NT2/D1 (cell line): ENCODE measurements at regions not wholly inside any gene's neighbourhood (a gene's known extent, or its start where the extent isn't known, plus 50 kb on each side); places are given as distances from the start of the nearest gene placed in this dataset.
"Not testable (repeated sequence)": the region's sequence is repeated elsewhere in the genome, so short reads cannot be mapped to it uniquely, and the experiment has no call there.

ENCODE experiments used
- DNase-seq: peaks from one replicate; pipeline ENCODE4 v3.0.0-alpha.2; 2011; ENCODE audit warnings: low read depth, low spot score
- H3K27me3 ChIP-seq: 2 replicates; pipeline ENCODE4 v1.6.0; 2011; ENCODE audit warnings: mild to moderate bottlenecking; ENCODE audit not compliant: insufficient read length, insufficient read depth
- H3K36me3 ChIP-seq: 2 replicates; pipeline ENCODE4 v1.6.1; 2011; ENCODE audit warnings: mild to moderate bottlenecking, low read length, mixed read lengths; ENCODE audit not compliant: insufficient read depth, insufficient read length
- H3K4me1 ChIP-seq: 2 replicates; pipeline ENCODE4 v1.5.1; 2011; ENCODE audit not compliant: insufficient read depth, insufficient read length
- H3K4me3 ChIP-seq: 2 replicates; pipeline ENCODE4 v1.5.1; 2011; ENCODE audit warnings: low read depth; ENCODE audit not compliant: insufficient read length
- H3K9ac ChIP-seq: 2 replicates; pipeline ENCODE4 v1.6.0; 2011; ENCODE audit warnings: low read depth; ENCODE audit not compliant: insufficient read length
- H3K9me3 ChIP-seq: 2 replicates; pipeline ENCODE4 v1.5.1; 2011; ENCODE audit warnings: mild to moderate bottlenecking, low read length; ENCODE audit not compliant: insufficient read depth
- SUZ12 ChIP-seq: IDR thresholded peaks from 2 replicates; pipeline ENCODE4 v1.6.1; 2011; ENCODE audit not compliant: insufficient read length, insufficient read depth; ENCODE audit errors: extremely low read depth
- YY1 ChIP-seq: IDR thresholded peaks from 2 replicates; pipeline ENCODE4 v1.6.1; 2011; ENCODE audit not compliant: insufficient read length, insufficient read depth
- ZNF274 ChIP-seq: IDR thresholded peaks from 2 replicates; pipeline ENCODE4 v1.6.1; 2011; ENCODE audit warnings: mild to moderate bottlenecking, low read depth, low read length

- Histone ChIP-seq H3K9me3 (no peaks in the 10 kb centered on the region; the same call in 1 of the 2 replicates), H3K4me1 (no peaks in the 10 kb centered on the region), H3K36me3 (no peaks in the 10 kb centered on the region), H3K27me3 (no peaks in the 10 kb centered on the region), H3K4me3 (no peak overlapping the region), H3K9ac (no peak overlapping the region)
- TF ChIP-seq SUZ12 (no peak), YY1 (no peak), ZNF274 (no peak)
- DNase-seq: no peak
Measured at GRCh38 chr2:71965530-71965929, 182.1 kb downstream of the CYP26B1 start.

GRCh38 chr2:71962911-71963694, 184.6 kb downstream of the CYP26B1 start:
- TF ChIP-seq ZNF274: no peak
- no peak for TF ChIP-seq YY1
- H3K27me3 ChIP-seq: no peaks in the 10 kb centered on the region
- H3K9ac ChIP-seq: no peak overlapping the region
- DNase-seq: no peak
- H3K9me3 ChIP-seq: peaks cover 18% of the 10 kb centered on the region
- no peaks in the 10 kb centered on the region for H3K36me3 ChIP-seq
- no peak overlapping the region for H3K4me3 ChIP-seq
- H3K4me1 ChIP-seq: no peaks in the 10 kb centered on the region

GRCh38 chr2:71962350-71962749, 185.3 kb downstream of the CYP26B1 start:
- no peak overlapping the region for H3K9ac ChIP-seq
- peaks cover 26% of the 10 kb centered on the region for H3K9me3 ChIP-seq
- no peaks in the 10 kb centered on the region for H3K36me3 ChIP-seq
- no peak for DNase-seq
- TF ChIP-seq ZNF274 (no peak), YY1 (no peak), SUZ12 (no peak)
- H3K4me1 ChIP-seq: no peaks in the 10 kb centered on the region
- H3K27me3 ChIP-seq: no peaks in the 10 kb centered on the region
- H3K4me3 ChIP-seq: no peak overlapping the region

GRCh38 chr2:71961289-71962027, 186.2 kb downstream of the CYP26B1 start:
- peaks cover 35% of the 10 kb centered on the region for H3K9me3 ChIP-seq
- no peak for TF ChIP-seq YY1
- no peak for TF ChIP-seq ZNF274
- no peak for TF ChIP-seq SUZ12
- H3K9ac ChIP-seq: no peak overlapping the region
- DNase-seq: no peak
- H3K36me3 ChIP-seq: no peaks in the 10 kb centered on the region
- no peak overlapping the region for H3K4me3 ChIP-seq
- H3K4me1 ChIP-seq: no peaks in the 10 kb centered on the region
- no peaks in the 10 kb centered on the region for H3K27me3 ChIP-seq

DNA sequence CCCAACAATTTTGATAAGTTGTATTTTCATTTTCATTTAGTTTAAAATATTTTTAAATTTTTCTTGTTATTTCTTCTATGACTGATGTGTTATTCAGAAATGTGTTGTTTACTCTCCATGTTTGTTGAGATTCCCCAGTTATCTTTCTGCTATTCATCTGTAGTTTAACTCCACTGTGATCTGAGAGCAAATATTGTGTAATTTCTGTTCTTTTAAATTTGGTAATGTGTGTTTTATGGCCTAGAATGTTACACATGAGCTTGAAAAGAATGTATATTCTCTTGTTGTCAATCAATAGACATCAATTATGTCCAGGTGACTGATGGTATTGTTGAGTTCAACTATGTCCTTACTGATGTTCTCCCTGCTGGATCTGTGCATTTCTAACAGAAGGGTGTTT, 188.2 kb downstream of the CYP26B1 start:
- no peaks in the 10 kb centered on the region for H3K4me1 ChIP-seq
- no peak overlapping the region for H3K9ac ChIP-seq
- no peak for DNase-seq
- no peak overlapping the region for H3K4me3 ChIP-seq
- TF ChIP-seq YY1 (no peak), ZNF274 (no peak)
- H3K9me3 ChIP-seq: peaks cover 35% of the 10 kb centered on the region
- H3K27me3 ChIP-seq: no peaks in the 10 kb centered on the region
- no peaks in the 10 kb centered on the region for H3K36me3 ChIP-seq

- not testable (repeated sequence) for H3K36me3 ChIP-seq, H3K4me3 ChIP-seq, H3K9ac ChIP-seq, DNase-seq, H3K27me3 ChIP-seq, H3K4me1 ChIP-seq
- peaks cover 35% of the 10 kb centered on the region for H3K9me3 ChIP-seq
Measured at GRCh38 chr2:71958426-71958825, 189.2 kb downstream of the CYP26B1 start.

DNA sequence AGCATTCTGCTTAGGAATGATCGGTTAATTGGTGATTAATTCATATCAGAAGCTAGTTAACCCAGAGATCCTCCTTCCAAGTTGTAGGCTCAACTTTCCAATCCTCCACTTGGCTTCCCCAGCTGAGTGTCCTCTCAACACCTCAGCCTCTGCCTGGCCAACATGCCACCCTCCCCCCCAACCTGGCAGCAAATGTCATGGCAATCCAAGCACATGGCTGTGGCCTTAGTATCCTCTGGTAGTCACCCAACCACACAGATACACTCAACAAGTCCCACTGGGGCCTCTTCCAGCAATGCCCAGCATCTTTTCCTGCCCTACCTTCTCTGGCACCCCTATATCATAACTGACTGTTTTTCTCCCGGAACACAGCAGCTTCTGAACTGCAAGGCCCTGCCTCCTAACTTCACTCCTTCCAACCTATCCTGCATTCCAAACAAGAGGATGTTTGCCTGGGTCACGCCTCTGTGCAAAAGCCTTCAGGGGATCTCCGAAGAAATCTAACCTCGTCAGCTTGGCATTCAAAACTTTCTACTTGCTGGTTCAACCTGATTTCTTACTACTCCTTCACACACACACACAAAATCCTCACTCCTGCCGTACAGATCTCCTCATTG, 195.0 kb downstream of the CYP26B1 start:
- no peak overlapping the region for H3K4me3 ChIP-seq
- DNase-seq: no peak
- no peaks in the 10 kb centered on the region for H3K36me3 ChIP-seq
- no peaks in the 10 kb centered on the region for H3K27me3 ChIP-seq
- peaks cover 13% of the 10 kb centered on the region; the same call in 1 of the 2 replicates for H3K9me3 ChIP-seq
- TF ChIP-seq ZNF274 (no peak), SUZ12 (no peak), YY1 (no peak)
- H3K4me1 ChIP-seq: peaks cover 8% of the 10 kb centered on the region
- no peak overlapping the region for H3K9ac ChIP-seq
